Lower leg skin (tissue), 4 donors: ENCODE measurements at regions not wholly inside any gene's neighbourhood (a gene's known extent, or its start where the extent isn't known, plus 50 kb on each side); places are given as distances from the start of the nearest gene placed in this dataset.

Experiments used
- DNase-seq, 2 donors: peaks; one replicate each; pipeline ENCODE4 v3.0.0-alpha.2; 2019; ENCODE audit warnings: low spot score in 2 of 2
- H3K4me3 ChIP-seq: fragments of 200-600 bp; sonication (generic); 2 replicates; pipeline ENCODE4 v1.5.1; 2017; ENCODE audit warnings: mild to moderate bottlenecking, low read depth; ENCODE audit not compliant: poor library complexity, severe bottlenecking
- CTCF ChIP-seq, 3 donors: fragments of 450-650 bp; IDR thresholded peaks; one replicate each; pipeline ENCODE4 v1.5.1; 2016; ENCODE audit warnings: antibody characterized with exemption in 3 of 3, mild to moderate bottlenecking in 3 of 3, moderate library complexity in 2 of 3
- POLR2A ChIP-seq, 2 donors: fragments of 450-650 bp; IDR thresholded peaks; one replicate each; pipeline ENCODE4 v1.6.1; 2016 to 2017; ENCODE audit warnings: antibody characterized with exemption in 2 of 2, mild to moderate bottlenecking in 1 of 2, moderate library complexity in 1 of 2
- WGBS, 2 donors: methylation state at CpG; one replicate each; pipeline ENCODE4 v1.1.5; 2018; 5-methylcytosine and 5-hydroxymethylcytosine counted together
- intact Hi-C: fragments of 100-400 bp; cut with DNase I; formaldehyde crosslinking; loops from one replicate; pipeline ENCODE4 v1.15.0; 2023; ENCODE audit warnings: low total_unique reads

DNA sequence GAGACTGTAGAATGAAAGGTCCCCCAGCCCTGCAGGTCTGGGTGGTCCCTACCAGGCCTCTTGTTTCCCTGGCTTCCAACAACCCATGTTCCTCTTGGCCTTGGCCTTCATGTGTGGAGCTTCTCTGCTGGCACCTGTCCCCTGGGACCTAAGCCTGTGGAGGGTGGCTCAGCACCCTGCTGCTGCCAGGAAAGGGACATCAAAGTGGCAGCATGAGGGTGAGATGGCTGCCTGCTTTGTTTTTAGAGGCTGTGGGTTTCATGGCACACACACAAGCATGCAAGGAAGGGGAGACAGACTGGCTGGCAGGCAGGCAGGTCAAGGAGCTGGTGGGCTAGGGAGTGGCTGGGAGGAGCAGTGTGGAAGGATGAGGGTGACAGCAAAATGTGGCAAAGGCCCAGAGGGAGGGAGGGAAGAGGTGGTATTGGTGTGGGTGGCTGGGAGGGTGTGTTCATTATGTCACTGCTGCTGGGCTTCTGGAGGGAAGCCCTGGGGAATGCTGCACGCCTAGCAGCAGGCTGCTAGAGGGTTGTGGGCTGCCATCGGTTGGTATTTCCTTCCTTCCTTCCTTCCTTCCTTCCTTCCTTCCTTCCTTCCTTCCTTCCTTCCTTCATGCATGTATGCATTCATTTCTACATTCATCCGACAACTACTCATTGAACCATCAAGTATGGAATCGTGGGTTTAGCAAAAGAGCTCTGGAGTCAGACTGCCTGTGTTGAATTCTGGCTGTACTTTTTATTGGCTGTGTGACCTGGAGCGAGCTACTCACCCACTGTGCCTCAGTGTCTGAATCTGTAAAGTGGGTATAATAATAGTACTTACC is 128.7 kb upstream of the PJA1 start:
- 60 to 61% methylated on average over 5 of the region's 5 CpGs for WGBS, 2 donors
- intact Hi-C loops: no loop called here
- H3K4me3 ChIP-seq: no peak overlapping the region
- no peak for DNase-seq
- TF ChIP-seq CTCF (IDR thresholded peaks at IDR 0.05) (no peak), POLR2A (IDR thresholded peaks at IDR 0.05) (no peak)

GRCh38 chrX:69291116-69291515 is 125.9 kb upstream of the PJA1 start:
- H3K4me3 ChIP-seq: no peak overlapping the region
- TF ChIP-seq POLR2A (IDR thresholded peaks at IDR 0.05) (no peak), CTCF (IDR thresholded peaks at IDR 0.05) (no peak)
- 30 to 43% methylated on average over 4 of the region's 4 CpGs for WGBS, 2 donors
- DNase-seq: no peak
- intact Hi-C loops: no loop called here

- no peak overlapping the region for H3K4me3 ChIP-seq
- 76 to 81% methylated on average over 8 of the region's 8 CpGs for WGBS, 2 donors
- no peak for DNase-seq
- intact Hi-C loops: no loop called here
- TF ChIP-seq CTCF (IDR thresholded peaks at IDR 0.05) (no peak), POLR2A (IDR thresholded peaks at IDR 0.05) (no peak)
Observed at GRCh38 chrX:69290292-69290691, 125.0 kb upstream of the PJA1 start.

GRCh38 chrX:69289793-69290123 is 124.5 kb upstream of the PJA1 start:
- no peak overlapping the region for H3K4me3 ChIP-seq
- TF ChIP-seq POLR2A (IDR thresholded peaks at IDR 0.05) (no peak), CTCF (IDR thresholded peaks at IDR 0.05) (no peak)
- intact Hi-C loops: loop anchor here (10.0 kb wide), 1 partner anchor 465 kb away; the partner anchor contains the start of gene EFNB1
- WGBS, 2 donors: 70% methylated on average over 1 of the region's 1 CpG; no CpG with 5 or more reads in 1 of the 2 donors
- DNase-seq: no peak

DNA sequence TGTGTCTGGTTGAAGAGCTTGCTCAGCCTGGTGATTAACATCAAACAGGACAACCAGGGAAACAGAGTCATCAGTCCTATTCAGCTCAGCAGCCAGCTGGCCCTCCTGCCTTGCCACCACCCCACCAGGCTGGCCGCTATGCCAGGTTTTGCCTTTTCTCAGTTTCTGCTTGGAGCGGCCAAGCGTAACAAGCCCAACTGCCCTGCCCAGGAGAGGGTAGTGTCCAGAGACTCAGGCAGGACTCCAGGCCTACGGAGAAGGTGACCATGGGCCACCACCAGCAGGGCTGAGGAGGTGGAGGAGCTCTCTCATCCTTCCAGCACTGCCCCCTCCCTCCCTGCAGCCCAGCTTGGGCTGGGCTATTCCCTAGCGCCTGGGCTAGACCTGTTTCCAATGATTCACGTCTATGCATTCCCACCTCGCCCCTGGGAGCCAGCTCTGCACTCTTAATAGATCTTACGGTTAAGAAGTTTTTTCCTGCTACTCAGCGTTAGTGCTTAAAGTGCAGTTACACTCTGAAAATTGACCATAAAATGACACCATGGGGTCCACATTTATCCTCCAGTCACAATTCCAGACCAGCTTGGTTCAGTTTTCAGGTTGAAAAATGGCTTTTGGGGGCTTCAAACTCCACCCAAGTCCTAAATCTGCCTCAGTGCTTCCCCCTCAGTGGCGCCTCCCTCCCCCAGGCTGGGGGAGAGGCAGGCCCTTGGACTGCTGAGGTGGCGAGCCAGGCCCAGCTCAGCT is 124.0 kb upstream of the PJA1 start:
- intact Hi-C loops: loop anchor here (10.0 kb wide), 1 partner anchor 464 kb away; the partner anchor contains the start of gene EFNB1
- no peak for DNase-seq
- 62 to 68% methylated on average over 6 of the region's 11 CpGs for WGBS, 2 donors
- no peak overlapping the region for H3K4me3 ChIP-seq
- TF ChIP-seq POLR2A (IDR thresholded peaks at IDR 0.05): no peak
- no peak for TF ChIP-seq CTCF (IDR thresholded peaks at IDR 0.05)
